COR-L47 (cell line): ENCODE measurements at regions not wholly inside any gene's neighbourhood (a gene's known extent, or its start where the extent isn't known, plus 50 kb on each side); places are given as distances from the start of the nearest gene placed in this dataset.
"Not testable (repeated sequence)": the region's sequence is repeated elsewhere in the genome, so short reads cannot be mapped to it uniquely, and the experiment has no call there.

Experiments
- DNase-seq: peaks from one replicate; lab custom pipeline; 2025; lab: John Stamatoyannopoulos, UW

GRCh38 chr13:54593504-54593903, 1564.9 kb downstream of the OLFM4 start:
- no peak for DNase-seq

- DNase-seq = no peak
Measured at GRCh38 chr13:54597540-54598088, 1569.0 kb downstream of the OLFM4 start.

- DNase-seq = no peak
Measured at GRCh38 chr13:54599413-54599812, 1570.8 kb downstream of the OLFM4 start.

GRCh38 chr13:54606944-54607343, 1578.3 kb downstream of the OLFM4 start:
- DNase-seq = no peak

GRCh38 chr13:54607421-54607820, 1578.8 kb downstream of the OLFM4 start:
- DNase-seq = no peak

- DNase-seq = no peak
Measured at GRCh38 chr13:54611390-54611789, 1582.8 kb downstream of the OLFM4 start.

- no peak for DNase-seq
Measured at GRCh38 chr13:54614726-54615125, 1586.1 kb downstream of the OLFM4 start.

GRCh38 chr13:54626504-54626903, 1597.9 kb downstream of the OLFM4 start:
- not testable (repeated sequence) for DNase-seq

GRCh38 chr13:54627646-54628372, 1599.2 kb downstream of the OLFM4 start:
- DNase-seq = no peak

GRCh38 chr13:54628383-54628782, 1599.8 kb downstream of the OLFM4 start:
- no peak for DNase-seq

- no peak for DNase-seq
Measured at GRCh38 chr13:54633456-54633855, 1604.8 kb downstream of the OLFM4 start.

- no peak for DNase-seq
Measured at GRCh38 chr13:54636231-54636630, 1607.6 kb downstream of the OLFM4 start.

GRCh38 chr13:54637366-54637765, 1608.8 kb downstream of the OLFM4 start:
- DNase-seq = no peak

- no peak for DNase-seq
Measured at GRCh38 chr13:54640719-54641118, 1612.1 kb downstream of the OLFM4 start.

- no peak for DNase-seq
Measured at GRCh38 chr13:54643863-54644262, 1615.2 kb downstream of the OLFM4 start.

- DNase-seq = no peak
Measured at GRCh38 chr13:54647275-54647674, 1618.7 kb downstream of the OLFM4 start.

- no peak for DNase-seq
Measured at GRCh38 chr13:54657588-54657987, 1629.0 kb downstream of the OLFM4 start.

GRCh38 chr13:54658771-54659170, 1630.2 kb downstream of the OLFM4 start:
- no peak for DNase-seq

GRCh38 chr13:54660277-54660676, 1631.7 kb downstream of the OLFM4 start:
- no peak for DNase-seq

GRCh38 chr13:54676526-54677113, 1648.0 kb downstream of the OLFM4 start:
- no peak for DNase-seq

- DNase-seq = no peak
Measured at GRCh38 chr13:54682184-54682583, 1653.6 kb downstream of the OLFM4 start.

- DNase-seq = no peak
Measured at GRCh38 chr13:54687173-54687572, 1658.6 kb downstream of the OLFM4 start.

- DNase-seq = no peak
Measured at GRCh38 chr13:54699831-54700230, 1671.2 kb downstream of the OLFM4 start.

- no peak for DNase-seq
Measured at GRCh38 chr13:54705738-54706137, 1677.1 kb downstream of the OLFM4 start.
